Activated B cell treated with CpG ODN at 0.5 μM for 24 hours (primary cell): ENCODE measurements at regions not wholly inside any gene's neighbourhood (a gene's known extent, or its start where the extent isn't known, plus 50 kb on each side); places are given as distances from the start of the nearest gene placed in this dataset.

Source experiments
- ATAC-seq: fragments of 200-7000 bp; cut with Tn5 transposase; one replicate; pipeline ENCODE4 v1.10.0; 2021; ENCODE audit warnings: low read depth, mild to moderate bottlenecking, moderate library complexity
- CTCF ChIA-PET: fragments of 350-600 bp; sonication (Branson Sonifier 250); formaldehyde crosslinking; loops from one replicate; lab custom pipeline; 2021; ENCODE audit warnings: antibody characterized with exemption; lab: Charles Lee
- POLR2A ChIA-PET: fragments of 350-600 bp; sonication (Branson Sonifier 250); formaldehyde crosslinking; loops from one replicate; lab custom pipeline; 2021; ENCODE audit warnings: antibody characterized with exemption; lab: Charles Lee
- DNase-seq: peaks from one replicate; pipeline ENCODE4 v3.0.0; 2022
- H3K27ac Mint-ChIP-seq: one replicate; pipeline ENCODE4 v1.8.0; 2020; ENCODE audit warnings: mixed read lengths
- H3K27me3 Mint-ChIP-seq: one replicate; pipeline ENCODE4 v1.8.0; 2021; ENCODE audit warnings: mixed read lengths
- H3K36me3 Mint-ChIP-seq: one replicate; pipeline ENCODE4 v1.8.0; 2021; ENCODE audit warnings: low read depth, mixed read lengths
- H3K4me1 Mint-ChIP-seq: one replicate; pipeline ENCODE4 v1.8.0; 2021; ENCODE audit warnings: mixed read lengths
- H3K4me3 Mint-ChIP-seq: one replicate; pipeline ENCODE4 v1.8.0; 2020; ENCODE audit warnings: mild to moderate bottlenecking, mixed read lengths
- H3K9me3 Mint-ChIP-seq: one replicate; pipeline ENCODE4 v1.8.0; 2020; ENCODE audit warnings: mixed read lengths
- intact Hi-C: fragments of 100-400 bp; cut with micrococcal nuclease; formaldehyde crosslinking; loops from one replicate; pipeline ENCODE4 v1.15.1; 2024
- TF ChIP-seq, protein P1 (sequence below): fragments of 200-600 bp; IDR thresholded peaks from one replicate; pipeline ENCODE4 v1.8.0; 2022; ENCODE audit warnings: antibody characterized with exemption, mild to moderate bottlenecking

DNA sequence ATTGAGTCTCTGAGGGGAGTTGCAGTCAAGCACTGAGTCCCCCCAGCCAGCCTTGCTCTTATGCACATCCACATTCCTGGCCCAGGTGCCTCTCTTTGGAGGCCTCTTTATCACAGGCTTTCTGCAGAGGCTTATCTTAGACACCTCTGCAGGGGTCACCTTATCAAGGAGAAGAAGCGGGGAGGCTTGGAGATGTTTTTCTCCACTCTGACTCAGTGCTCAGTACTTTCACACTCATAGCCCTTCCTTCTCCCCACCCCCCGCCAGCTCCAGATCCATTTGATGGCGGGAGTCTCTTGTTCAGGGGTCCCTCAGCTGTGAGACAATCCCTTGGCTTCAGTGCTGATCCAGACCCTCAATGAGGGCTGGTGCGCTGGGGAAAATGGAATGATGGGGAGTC, 132.1 kb upstream of the TSHZ2 start:
- POLR2A ChIA-PET, result no interaction called here
- H3K9me3 Mint-ChIP-seq, result no peaks in the 10 kb centered on the region
- CTCF ChIA-PET, result no interaction called here
- TF ChIP-seq, protein P1, sequence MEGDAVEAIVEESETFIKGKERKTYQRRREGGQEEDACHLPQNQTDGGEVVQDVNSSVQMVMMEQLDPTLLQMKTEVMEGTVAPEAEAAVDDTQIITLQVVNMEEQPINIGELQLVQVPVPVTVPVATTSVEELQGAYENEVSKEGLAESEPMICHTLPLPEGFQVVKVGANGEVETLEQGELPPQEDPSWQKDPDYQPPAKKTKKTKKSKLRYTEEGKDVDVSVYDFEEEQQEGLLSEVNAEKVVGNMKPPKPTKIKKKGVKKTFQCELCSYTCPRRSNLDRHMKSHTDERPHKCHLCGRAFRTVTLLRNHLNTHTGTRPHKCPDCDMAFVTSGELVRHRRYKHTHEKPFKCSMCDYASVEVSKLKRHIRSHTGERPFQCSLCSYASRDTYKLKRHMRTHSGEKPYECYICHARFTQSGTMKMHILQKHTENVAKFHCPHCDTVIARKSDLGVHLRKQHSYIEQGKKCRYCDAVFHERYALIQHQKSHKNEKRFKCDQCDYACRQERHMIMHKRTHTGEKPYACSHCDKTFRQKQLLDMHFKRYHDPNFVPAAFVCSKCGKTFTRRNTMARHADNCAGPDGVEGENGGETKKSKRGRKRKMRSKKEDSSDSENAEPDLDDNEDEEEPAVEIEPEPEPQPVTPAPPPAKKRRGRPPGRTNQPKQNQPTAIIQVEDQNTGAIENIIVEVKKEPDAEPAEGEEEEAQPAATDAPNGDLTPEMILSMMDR, result no peak
- no peak for DNase-seq
- H3K4me3 Mint-ChIP-seq, result no peak overlapping the region
- H3K27me3 Mint-ChIP-seq, result peaks cover 1% of the 10 kb centered on the region
- no peak overlapping the region for H3K27ac Mint-ChIP-seq
- H3K4me1 Mint-ChIP-seq, result no peaks in the 10 kb centered on the region
- ATAC-seq, result no peak
- no peaks in the 10 kb centered on the region for H3K36me3 Mint-ChIP-seq
- intact Hi-C loops, result no loop called here

GRCh38 chr20:52838510-52839241, 133.5 kb upstream of the TSHZ2 start:
- H3K36me3 Mint-ChIP-seq, result no peaks in the 10 kb centered on the region
- TF ChIP-seq, protein P1, result no peak
- H3K27ac Mint-ChIP-seq, result no peak overlapping the region
- no peaks in the 10 kb centered on the region for H3K9me3 Mint-ChIP-seq
- no peak overlapping the region for H3K4me3 Mint-ChIP-seq
- no peaks in the 10 kb centered on the region for H3K4me1 Mint-ChIP-seq
- POLR2A ChIA-PET, result no interaction called here
- ATAC-seq, result no peak
- intact Hi-C loops, result no loop called here
- H3K27me3 Mint-ChIP-seq, result peaks cover 3% of the 10 kb centered on the region
- no peak for DNase-seq
- CTCF ChIA-PET, result no interaction called here

DNA sequence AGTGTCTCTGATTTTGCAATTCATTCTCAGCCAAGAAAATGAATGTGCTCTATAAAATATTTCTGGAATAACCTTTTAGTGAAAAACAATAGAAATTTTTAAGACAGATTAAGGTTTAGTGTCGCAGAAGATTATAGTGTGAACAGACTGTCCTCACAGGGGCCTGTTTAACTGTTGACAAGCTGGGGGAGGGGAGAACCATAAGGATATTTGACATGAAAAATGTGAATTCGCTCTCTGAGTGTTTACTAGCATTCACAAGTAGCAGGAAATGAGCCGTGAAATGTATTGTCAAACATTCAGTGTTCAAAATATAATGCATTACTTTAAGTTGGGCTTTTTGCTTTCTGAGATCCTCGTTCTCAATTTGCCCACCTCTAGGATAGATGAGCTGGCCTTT, 134.8 kb upstream of the TSHZ2 start:
- ATAC-seq (no peak), DNase-seq (no peak)
- Mint-ChIP-seq H3K27ac (no peak overlapping the region), H3K36me3 (no peaks in the 10 kb centered on the region), H3K4me1 (no peaks in the 10 kb centered on the region), H3K27me3 (peaks cover 3% of the 10 kb centered on the region), H3K4me3 (no peak overlapping the region), H3K9me3 (no peaks in the 10 kb centered on the region)
- TF ChIP-seq, protein P1, result no peak
- CTCF ChIA-PET, result no interaction called here
- POLR2A ChIA-PET, result no interaction called here
- intact Hi-C loops, result no loop called here

DNA sequence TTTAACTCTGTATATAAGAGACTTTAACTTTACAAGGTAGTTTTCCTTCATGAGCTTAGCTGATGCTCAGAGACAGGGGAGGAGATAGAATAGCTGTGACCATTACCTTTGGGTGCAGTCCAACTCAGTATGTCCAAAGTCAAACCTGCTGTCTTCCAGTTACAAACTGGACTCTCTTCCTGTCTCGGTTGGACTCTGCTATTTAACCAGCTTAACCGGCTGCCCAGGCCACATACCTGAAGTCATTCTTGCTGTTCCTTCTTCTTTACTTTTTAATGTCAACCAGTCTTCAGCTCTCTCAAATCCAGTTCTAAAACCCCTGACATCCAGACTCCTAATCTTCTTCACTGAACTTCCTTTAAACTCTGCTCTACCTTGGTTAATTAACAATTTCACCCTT, 138.3 kb upstream of the TSHZ2 start:
- ChIA-PET CTCF (no interaction called here), POLR2A (no interaction called here)
- H3K27me3 Mint-ChIP-seq, result peaks cover 2% of the 10 kb centered on the region
- H3K4me3 Mint-ChIP-seq, result no peak overlapping the region
- H3K4me1 Mint-ChIP-seq, result no peaks in the 10 kb centered on the region
- H3K36me3 Mint-ChIP-seq, result no peaks in the 10 kb centered on the region
- ATAC-seq (no peak), DNase-seq (no peak)
- TF ChIP-seq, protein P1, result no peak
- intact Hi-C loops, result no loop called here
- H3K9me3 Mint-ChIP-seq, result peaks cover 5% of the 10 kb centered on the region
- H3K27ac Mint-ChIP-seq, result no peak overlapping the region

- TF ChIP-seq, protein P1, result no peak
- Mint-ChIP-seq H3K4me1 (no peaks in the 10 kb centered on the region), H3K36me3 (no peaks in the 10 kb centered on the region), H3K9me3 (peaks cover 5% of the 10 kb centered on the region), H3K27ac (no peak overlapping the region), H3K27me3 (peaks cover 2% of the 10 kb centered on the region), H3K4me3 (no peak overlapping the region)
- POLR2A ChIA-PET, result no interaction called here
- CTCF ChIA-PET, result no interaction called here
- ATAC-seq (no peak), DNase-seq (no peak)
- intact Hi-C loops, result no loop called here
Measured at GRCh38 chr20:52832151-52832774, 139.9 kb upstream of the TSHZ2 start.
